ENCODE measurements at regions not wholly inside any gene's neighbourhood (a gene's known extent, or its start where the extent isn't known, plus 50 kb on each side); places are given as distances from the start of the nearest gene placed in this dataset.

DNA sequence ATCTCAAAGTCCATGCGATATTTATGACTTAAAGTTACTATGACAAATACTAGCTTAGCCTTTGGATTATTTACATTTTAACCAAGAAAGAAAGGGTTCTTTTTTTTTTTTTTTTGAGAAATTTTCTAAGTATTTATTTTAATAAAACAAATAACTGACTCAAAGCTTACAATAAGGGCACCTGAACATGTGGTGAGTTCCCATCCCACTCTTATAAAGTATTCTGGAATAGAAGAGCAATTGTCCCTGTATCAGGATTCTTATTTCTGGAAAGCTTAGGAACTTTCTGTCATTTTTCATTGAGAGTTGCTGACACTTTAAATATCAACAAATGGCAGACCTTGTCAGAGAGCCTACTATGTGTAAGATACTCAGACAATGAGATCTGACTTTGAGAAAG is 686.1 kb upstream of the SOX9 start:
- no peak overlapping the region for H3K4me3 ChIP-seq
- no peak for TF ChIP-seq CTCF (IDR thresholded peaks at IDR 0.05)
- TF ChIP-seq POLR2A (IDR thresholded peaks at IDR 0.05), result no peak
- intact Hi-C loops (cut with DNase I), result no loop called here
- ATAC-seq (no peak), DNase-seq (no peak)
- 86% methylated on average over 1 of the region's 1 CpG for WGBS (ENCODE audit: insufficient coverage, low coverage, low lambda C conversion rate, missing lambda C conversion rate)
- no peaks in the 10 kb centered on the region for H3K4me1 ChIP-seq
- no peaks in the 10 kb centered on the region for H3K9me3 ChIP-seq
- no peaks in the 10 kb centered on the region for H3K27me3 ChIP-seq
- H3K27ac ChIP-seq, result no peak overlapping the region
- no peaks in the 10 kb centered on the region for H3K36me3 ChIP-seq

DNA sequence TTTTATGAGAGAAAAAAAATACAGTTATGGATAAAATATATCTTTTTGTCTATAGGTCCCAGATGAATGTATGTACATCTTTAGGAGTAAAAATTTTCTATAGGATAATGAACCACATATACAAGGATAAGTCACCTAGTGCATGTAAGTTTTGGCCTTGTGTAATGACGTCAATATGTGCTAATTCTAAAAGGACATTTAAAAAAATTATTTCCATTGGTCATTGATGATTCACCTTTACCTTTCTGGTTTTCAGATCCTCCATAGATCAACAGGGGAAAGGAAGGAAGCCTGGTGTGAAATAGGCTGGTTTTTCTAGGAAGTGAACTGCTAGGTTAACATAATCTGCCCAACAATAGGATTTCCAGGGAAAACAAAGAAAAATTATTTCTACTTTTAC is 684.3 kb upstream of the SOX9 start:
- H3K27ac ChIP-seq, result no peak overlapping the region
- ATAC-seq (no peak), DNase-seq (no peak)
- TF ChIP-seq CTCF (IDR thresholded peaks at IDR 0.05) (no peak), POLR2A (IDR thresholded peaks at IDR 0.05) (no peak)
- H3K4me3 ChIP-seq, result no peak overlapping the region
- H3K27me3 ChIP-seq, result no peaks in the 10 kb centered on the region
- 47% methylated on average over 1 of the region's 1 CpG for WGBS (ENCODE audit: insufficient coverage, low coverage, low lambda C conversion rate, missing lambda C conversion rate)
- no peaks in the 10 kb centered on the region for H3K36me3 ChIP-seq
- no peaks in the 10 kb centered on the region for H3K4me1 ChIP-seq
- no peaks in the 10 kb centered on the region for H3K9me3 ChIP-seq
- intact Hi-C loops (cut with DNase I), result no loop called here

- WGBS (ENCODE audit: insufficient coverage, low coverage, low lambda C conversion rate, missing lambda C conversion rate), result 60% methylated on average over 1 of the region's 1 CpG
- H3K36me3 ChIP-seq, result no peaks in the 10 kb centered on the region
Measured at GRCh38 chr17:71437166-71437565, 683.7 kb upstream of the SOX9 start.

GRCh38 chr17:71438631-71439146 is 682.1 kb upstream of the SOX9 start:
- Histone ChIP-seq H3K9me3 (no peaks in the 10 kb centered on the region), H3K27ac (no peak overlapping the region), H3K36me3 (no peaks in the 10 kb centered on the region), H3K4me3 (no peak overlapping the region), H3K4me1 (no peaks in the 10 kb centered on the region), H3K27me3 (no peaks in the 10 kb centered on the region)
- no peak for ATAC-seq
- intact Hi-C loops (cut with DNase I), result no loop called here
- WGBS (ENCODE audit: insufficient coverage, low coverage, low lambda C conversion rate, missing lambda C conversion rate), result 48% methylated on average over 4 of the region's 5 CpGs
- TF ChIP-seq CTCF (IDR thresholded peaks at IDR 0.05), result no peak
- no peak for TF ChIP-seq POLR2A (IDR thresholded peaks at IDR 0.05)
- DNase-seq, result no peak

More at GRCh38 chr17:71437166-71437565, 683.7 kb upstream of the SOX9 start:
- intact Hi-C loops (cut with DNase I), result no loop called here
- Histone ChIP-seq H3K27me3 (no peaks in the 10 kb centered on the region), H3K27ac (no peak overlapping the region), H3K4me3 (no peak overlapping the region), H3K4me1 (no peaks in the 10 kb centered on the region), H3K9me3 (no peaks in the 10 kb centered on the region)
- DNase-seq (no peak), ATAC-seq (no peak)
- TF ChIP-seq CTCF (IDR thresholded peaks at IDR 0.05) (no peak), POLR2A (IDR thresholded peaks at IDR 0.05) (no peak)

DNA sequence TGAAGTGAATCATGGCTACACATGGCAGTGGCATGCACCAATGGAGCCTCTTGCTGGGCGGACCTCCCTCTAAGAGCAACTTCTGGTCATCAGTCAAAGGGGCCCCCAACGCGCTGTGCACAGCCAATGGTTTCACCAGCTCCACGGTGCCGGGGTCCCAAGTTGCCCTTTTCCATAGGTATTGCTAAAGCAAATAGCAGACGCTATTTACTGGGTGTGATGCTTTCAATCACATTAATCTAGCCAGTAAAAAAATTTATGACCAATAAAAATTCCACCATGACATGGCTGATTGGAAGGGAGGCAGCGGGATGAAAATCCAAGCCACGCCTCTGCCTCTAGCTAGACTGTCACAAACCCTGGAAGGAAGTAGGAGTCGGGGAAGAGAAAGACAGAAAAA is 680.3 kb upstream of the SOX9 start:
- DNase-seq (peak in 1 of 3 donors; percentile 44), ATAC-seq (no peak)
- TF ChIP-seq POLR2A (IDR thresholded peaks at IDR 0.05), result no peak
- TF ChIP-seq CTCF (IDR thresholded peaks at IDR 0.05), result no peak
- H3K4me1 ChIP-seq, result no peaks in the 10 kb centered on the region
- WGBS (ENCODE audit: insufficient coverage, low coverage, low lambda C conversion rate, missing lambda C conversion rate), result 85% methylated on average over 9 of the region's 9 CpGs
- no peak overlapping the region for H3K4me3 ChIP-seq
- no peaks in the 10 kb centered on the region for H3K9me3 ChIP-seq
- H3K36me3 ChIP-seq, result no peaks in the 10 kb centered on the region
- no peak overlapping the region for H3K27ac ChIP-seq
- H3K27me3 ChIP-seq, result no peaks in the 10 kb centered on the region
- intact Hi-C loops (cut with DNase I), result no loop called here
